ENCODE measurements at regions not wholly inside any gene's neighbourhood (a gene's known extent, or its start where the extent isn't known, plus 50 kb on each side); places are given as distances from the start of the nearest gene placed in this dataset.

- no peaks in the 10 kb centered on the region for H3K79me2 ChIP-seq (ENCODE audit: control insufficient read depth, insufficient read depth, low read length)
- no peak overlapping the region for H3K4me2 ChIP-seq (ENCODE audit: extremely low read depth, insufficient read depth, low read length)
- no peak overlapping the region for H3K27ac ChIP-seq (ENCODE audit: insufficient read depth, low read length)
- H3K9me3 ChIP-seq (ENCODE audit: control insufficient read depth, insufficient read depth, low read depth, low read length): no peaks in the 10 kb centered on the region
- DNase-seq (ENCODE audit: low read depth in 2 of 2): no peak
- H3K4me3 ChIP-seq (replicated peaks in 1 of 4; ENCODE audit: control extremely low read depth in 1 of 4, insufficient read depth in 1 of 4, low read depth in 3 of 4, low read length in 4 of 4): no peak overlapping the region
- no peak overlapping the region for H3K9ac ChIP-seq (ENCODE audit: insufficient read depth, low read length)
- H3K4me1 ChIP-seq (ENCODE audit: control insufficient read depth, extremely low read depth, insufficient read depth, low read length): no peaks in the 10 kb centered on the region
- no peaks in the 10 kb centered on the region for H3K27me3 ChIP-seq (ENCODE audit: control insufficient read depth, insufficient read depth, low read length)
- no peaks in the 10 kb centered on the region for H3K36me3 ChIP-seq (ENCODE audit: control insufficient read depth, insufficient read depth, low read length)
- TF ChIP-seq CTCF (conservative IDR thresholded peaks at IDR 0.05 in 1 of 2, IDR thresholded peaks at IDR 0.05 in 1 of 2; ENCODE audit: low read depth in 1 of 2, low read length in 2 of 2) (no peak), EZH2 (IDR thresholded peaks at IDR 0.05; ENCODE audit: low read length, missing control alignments) (no peak)
- no peaks in the 10 kb centered on the region for H4K20me1 ChIP-seq (ENCODE audit: control insufficient read depth, extremely low read depth, insufficient read depth, low read length)
- no peak overlapping the region for H2AFZ ChIP-seq (ENCODE audit: low read length)
These were observed 79.2 kb upstream of the ST8SIA3 start for GRCh38 chr18:57273194-57273593.

- Histone ChIP-seq H3K27ac (ENCODE audit: insufficient read depth, low read length) (no peak overlapping the region), H3K27me3 (ENCODE audit: control insufficient read depth, insufficient read depth, low read length) (no peaks in the 10 kb centered on the region), H3K9ac (ENCODE audit: insufficient read depth, low read length) (no peak overlapping the region)
These were observed 77.2 kb upstream of the ST8SIA3 start for GRCh38 chr18:57275111-57275510.

GRCh38 chr18:57276829-57277228 is 75.5 kb upstream of the ST8SIA3 start:
- no peaks in the 10 kb centered on the region for H3K4me1 ChIP-seq (ENCODE audit: control insufficient read depth, extremely low read depth, insufficient read depth, low read length)
- H3K9me3 ChIP-seq (ENCODE audit: control insufficient read depth, insufficient read depth, low read depth, low read length): no peaks in the 10 kb centered on the region
- no peak for TF ChIP-seq EZH2 (IDR thresholded peaks at IDR 0.05; ENCODE audit: low read length, missing control alignments)
- no peak for TF ChIP-seq CTCF (conservative IDR thresholded peaks at IDR 0.05 in 1 of 2, IDR thresholded peaks at IDR 0.05 in 1 of 2; ENCODE audit: low read depth in 1 of 2, low read length in 2 of 2)
- H3K36me3 ChIP-seq (ENCODE audit: control insufficient read depth, insufficient read depth, low read length): no peaks in the 10 kb centered on the region
- H3K27me3 ChIP-seq (ENCODE audit: control insufficient read depth, insufficient read depth, low read length): no peaks in the 10 kb centered on the region
- no peaks in the 10 kb centered on the region for H4K20me1 ChIP-seq (ENCODE audit: control insufficient read depth, extremely low read depth, insufficient read depth, low read length)
- H3K79me2 ChIP-seq (ENCODE audit: control insufficient read depth, insufficient read depth, low read length): no peaks in the 10 kb centered on the region
- H3K9ac ChIP-seq (ENCODE audit: insufficient read depth, low read length): no peak overlapping the region
- H3K4me2 ChIP-seq (ENCODE audit: extremely low read depth, insufficient read depth, low read length): no peak overlapping the region
- no peak overlapping the region for H3K4me3 ChIP-seq (replicated peaks in 1 of 4; ENCODE audit: control extremely low read depth in 1 of 4, insufficient read depth in 1 of 4, low read depth in 3 of 4, low read length in 4 of 4)
- no peak overlapping the region for H3K27ac ChIP-seq (ENCODE audit: insufficient read depth, low read length)
- DNase-seq (ENCODE audit: low read depth in 2 of 2): no peak
- H2AFZ ChIP-seq (ENCODE audit: low read length): no peak overlapping the region

More at GRCh38 chr18:57275111-57275510, 77.2 kb upstream of the ST8SIA3 start:
- H3K36me3 ChIP-seq (ENCODE audit: control insufficient read depth, insufficient read depth, low read length): no peaks in the 10 kb centered on the region
- H3K4me3 ChIP-seq (replicated peaks in 1 of 4; ENCODE audit: control extremely low read depth in 1 of 4, insufficient read depth in 1 of 4, low read depth in 3 of 4, low read length in 4 of 4): no peak overlapping the region
- no peak for DNase-seq (ENCODE audit: low read depth in 2 of 2)
- no peak overlapping the region for H3K4me2 ChIP-seq (ENCODE audit: extremely low read depth, insufficient read depth, low read length)
- no peak overlapping the region for H2AFZ ChIP-seq (ENCODE audit: low read length)
- no peaks in the 10 kb centered on the region for H3K4me1 ChIP-seq (ENCODE audit: control insufficient read depth, extremely low read depth, insufficient read depth, low read length)
- H4K20me1 ChIP-seq (ENCODE audit: control insufficient read depth, extremely low read depth, insufficient read depth, low read length): no peaks in the 10 kb centered on the region
- no peaks in the 10 kb centered on the region for H3K9me3 ChIP-seq (ENCODE audit: control insufficient read depth, insufficient read depth, low read depth, low read length)
- no peak for TF ChIP-seq EZH2 (IDR thresholded peaks at IDR 0.05; ENCODE audit: low read length, missing control alignments)
- no peak for TF ChIP-seq CTCF (conservative IDR thresholded peaks at IDR 0.05 in 1 of 2, IDR thresholded peaks at IDR 0.05 in 1 of 2; ENCODE audit: low read depth in 1 of 2, low read length in 2 of 2)
- no peaks in the 10 kb centered on the region for H3K79me2 ChIP-seq (ENCODE audit: control insufficient read depth, insufficient read depth, low read length)
